ENCODE measurements at regions not wholly inside any gene's neighbourhood (a gene's known extent, or its start where the extent isn't known, plus 50 kb on each side); places are given as distances from the start of the nearest gene placed in this dataset.

GRCh38 chr19:30854661-30855060, 482.5 kb downstream of the ZNF536 start:
- Histone ChIP-seq H3K9ac (ENCODE audit: low read length) (no peak overlapping the region), H3K27ac (ENCODE audit: low read length) (no peak overlapping the region), H3K9me2 (ENCODE audit: insufficient read depth, low read length) (no peaks in the 10 kb centered on the region), H2AFZ (ENCODE audit: low read depth, low read length) (no peak overlapping the region), H3K36me3 (ENCODE audit: insufficient read depth, low read length) (no peaks in the 10 kb centered on the region), H3K79me2 (replicated peaks; ENCODE audit: insufficient read depth, low read length) (no peaks in the 10 kb centered on the region), H3K4me3 (ENCODE audit: low read length) (no peak overlapping the region), H3K9me3 (ENCODE audit: low read length) (no peaks in the 10 kb centered on the region), H3K27me3 (ENCODE audit: insufficient read depth, low read depth, low read length) (no peaks in the 10 kb centered on the region), H3F3A (ENCODE audit: insufficient read depth, low read length, poor library complexity, severe bottlenecking) (no peaks in the 10 kb centered on the region), H3K4me2 (ENCODE audit: low read length) (no peak overlapping the region), H4K20me1 (ENCODE audit: insufficient read depth) (no peaks in the 10 kb centered on the region)
- TF ChIP-seq CTCF (IDR thresholded peaks at IDR 0.05; ENCODE audit: poor library complexity, severe bottlenecking): no peak

GRCh38 chr19:30854207-30854606, 482.0 kb downstream of the ZNF536 start:
- H3K4me3 ChIP-seq (ENCODE audit: low read length): no peak overlapping the region
- no peaks in the 10 kb centered on the region for H3K36me3 ChIP-seq (ENCODE audit: insufficient read depth, low read length)
- H4K20me1 ChIP-seq (ENCODE audit: insufficient read depth): no peaks in the 10 kb centered on the region
- no peaks in the 10 kb centered on the region for H3K27me3 ChIP-seq (ENCODE audit: insufficient read depth, low read depth, low read length)
- no peaks in the 10 kb centered on the region for H3K9me2 ChIP-seq (ENCODE audit: insufficient read depth, low read length)
- H3K9ac ChIP-seq (ENCODE audit: low read length): no peak overlapping the region
- H3K4me2 ChIP-seq (ENCODE audit: low read length): no peak overlapping the region
- no peaks in the 10 kb centered on the region for H3K79me2 ChIP-seq (replicated peaks; ENCODE audit: insufficient read depth, low read length)
- no peaks in the 10 kb centered on the region for H3K9me3 ChIP-seq (ENCODE audit: low read length)
- H3K27ac ChIP-seq (ENCODE audit: low read length): no peak overlapping the region
- no peak overlapping the region for H2AFZ ChIP-seq (ENCODE audit: low read depth, low read length)
- no peak for TF ChIP-seq RAD21 (conservative IDR thresholded peaks at IDR 0.05)
- no peak for TF ChIP-seq CTCF (IDR thresholded peaks at IDR 0.05; ENCODE audit: poor library complexity, severe bottlenecking)
- TF ChIP-seq EP300 (conservative IDR thresholded peaks at IDR 0.05; ENCODE audit: poor library complexity, severe bottlenecking): no peak
- TF ChIP-seq MXI1 (conservative IDR thresholded peaks at IDR 0.05; ENCODE audit: poor library complexity, severe bottlenecking): no peak
- TF ChIP-seq REST (IDR thresholded peaks at IDR 0.05; ENCODE audit: borderline replicate concordance): no peak
- TF ChIP-seq TAF1 (IDR thresholded peaks at IDR 0.05; ENCODE audit: low read depth): no peak
- no peaks in the 10 kb centered on the region for H3F3A ChIP-seq (ENCODE audit: insufficient read depth, low read length, poor library complexity, severe bottlenecking)

GRCh38 chr19:30853036-30853435, 480.9 kb downstream of the ZNF536 start:
- no peaks in the 10 kb centered on the region for H3K9me3 ChIP-seq (ENCODE audit: low read length)
- no peaks in the 10 kb centered on the region for H3K79me2 ChIP-seq (replicated peaks; ENCODE audit: insufficient read depth, low read length)
- TF ChIP-seq EP300 (conservative IDR thresholded peaks at IDR 0.05; ENCODE audit: poor library complexity, severe bottlenecking) (no peak), SMC3 (conservative IDR thresholded peaks at IDR 0.05; ENCODE audit: poor library complexity) (no peak), CTCF (IDR thresholded peaks at IDR 0.05; ENCODE audit: poor library complexity, severe bottlenecking) (no peak), MXI1 (conservative IDR thresholded peaks at IDR 0.05; ENCODE audit: poor library complexity, severe bottlenecking) (no peak), RAD21 (conservative IDR thresholded peaks at IDR 0.05) (no peak), POLR2AphosphoS5 (IDR thresholded peaks at IDR 0.05) (no peak), TAF1 (IDR thresholded peaks at IDR 0.05; ENCODE audit: low read depth) (no peak), EZH2 (IDR thresholded peaks at IDR 0.05; ENCODE audit: borderline replicate concordance, insufficient read depth, low read length, poor library complexity, severe bottlenecking) (no peak)

More at GRCh38 chr19:30853036-30853435, 480.9 kb downstream of the ZNF536 start:
- H3K36me3 ChIP-seq (ENCODE audit: insufficient read depth, low read length): no peaks in the 10 kb centered on the region
- H3K4me2 ChIP-seq (ENCODE audit: low read length): no peak overlapping the region
- H3K9me2 ChIP-seq (ENCODE audit: insufficient read depth, low read length): no peaks in the 10 kb centered on the region
- no peak overlapping the region for H3K9ac ChIP-seq (ENCODE audit: low read length)
- no peaks in the 10 kb centered on the region for H4K20me1 ChIP-seq (ENCODE audit: insufficient read depth)
- H3K27me3 ChIP-seq (ENCODE audit: insufficient read depth, low read depth, low read length): no peaks in the 10 kb centered on the region
- H3K4me3 ChIP-seq (ENCODE audit: low read length): no peak overlapping the region
- no peaks in the 10 kb centered on the region for H3F3A ChIP-seq (ENCODE audit: insufficient read depth, low read length, poor library complexity, severe bottlenecking)
- no peak overlapping the region for H3K27ac ChIP-seq (ENCODE audit: low read length)
- H2AFZ ChIP-seq (ENCODE audit: low read depth, low read length): no peak overlapping the region

Data from neural cell (in vitro differentiated cells).